Liver (tissue), 3 donors: ENCODE measurements at regions not wholly inside any gene's neighbourhood (a gene's known extent, or its start where the extent isn't known, plus 50 kb on each side); places are given as distances from the start of the nearest gene placed in this dataset.

Experiments used
- CTCF ChIP-seq: fragments of 150-350 bp; IDR thresholded peaks from 2 replicates; pipeline ENCODE4 v1.5.1; 2017; ENCODE audit warnings: improper control_type of control experiment, low read depth, low read length; ENCODE audit not compliant: missing input control
- EGR1 ChIP-seq, 2 donors: IDR thresholded peaks; 2 replicates each; pipeline ENCODE4 v1.6.1; 2016 to 2018; ENCODE audit warnings: antibody characterized with exemption in 2 of 2, low read depth in 2 of 2
- GABPA ChIP-seq, 2 donors: IDR thresholded peaks in 1 of 2; conservative IDR thresholded peaks in 1 of 2; 2 replicates each; pipeline ENCODE4 v1.6.1; 2016; ENCODE audit warnings: antibody characterized with exemption in 2 of 2, mild to moderate bottlenecking in 1 of 2, moderate library complexity in 1 of 2
- JUND ChIP-seq, 2 donors: IDR thresholded peaks; 2 replicates each; pipeline ENCODE4 v1.6.1; 2016; ENCODE audit warnings: antibody characterized with exemption in 2 of 2
- donor health status: healthy.
- donor health status: healthy.

GRCh38 chr22:46061501-46062231 lies 84.7 kb upstream of the WNT7B start:
- TF ChIP-seq CTCF: no peak
- TF ChIP-seq JUND (IDR thresholded peaks at IDR 0.05): no peak
- no peak for TF ChIP-seq GABPA (IDR thresholded peaks at IDR 0.05 in 1 of 2, conservative IDR thresholded peaks at IDR 0.05 in 1 of 2)
- TF ChIP-seq EGR1 (IDR thresholded peaks at IDR 0.05; ENCODE audit: low read depth in 2 of 2): no peak
